PC-9 (cell line): ENCODE measurements at regions not wholly inside any gene's neighbourhood (a gene's known extent, or its start where the extent isn't known, plus 50 kb on each side); places are given as distances from the start of the nearest gene placed in this dataset.

Source experiments
- BruUV-seq: library from RNA; stranded (reverse); fragments of 400-500 nt; replicated peaks from 2 replicates; lab custom pipeline; 2021; lab: Mats Ljungman, UMichigan
- CTCF ChIA-PET: fragments of 300-600 bp; sonication (Branson Sonifier 250); formaldehyde crosslinking; loops from one replicate; lab custom pipeline; 2022; ENCODE audit warnings: antibody characterized with exemption; lab: Charles Lee
- POLR2A ChIA-PET: fragments of 300-600 bp; sonication (Branson Sonifier 250); formaldehyde crosslinking; loops from one replicate; lab custom pipeline; 2022; ENCODE audit warnings: antibody characterized with exemption; ENCODE audit not compliant: unreplicated experiment; lab: Charles Lee
- DNase-seq, 2 experiments: peaks; one replicate each; pipeline versions ENCODE4 v3.0.0 to v3.0.0-alpha.2; 2015 to 2022; ENCODE audit warnings: mixed read lengths in 1 of 2
- H2AFZ ChIP-seq: fragments of 200-600 bp; sonication (generic); 2 replicates; pipeline ENCODE4 v1.8.1; 2017; ENCODE audit warnings: antibody characterized with exemption
- H3F3A ChIP-seq: fragments of 200-600 bp; sonication (generic); 2 replicates; pipeline ENCODE4 v1.8.1; 2017; ENCODE audit warnings: antibody characterized with exemption, mild to moderate bottlenecking, low read depth; ENCODE audit not compliant: insufficient read depth
- H3K27ac ChIP-seq: fragments of 200-600 bp; sonication (generic); 2 replicates; pipeline ENCODE4 v1.6.1; 2016; ENCODE audit warnings: mixed run types
- H3K27me3 ChIP-seq: fragments of 200-600 bp; sonication (generic); 2 replicates; pipeline ENCODE4 v1.6.1; 2016; ENCODE audit warnings: low read depth, mixed run types; ENCODE audit not compliant: insufficient read depth
- H3K36me3 ChIP-seq: fragments of 200-600 bp; sonication (generic); 2 replicates; pipeline ENCODE4 v1.6.1; 2016; ENCODE audit warnings: low read depth, mixed run types
- H3K4me1 ChIP-seq: fragments of 200-600 bp; sonication (generic); replicated peaks from 2 replicates; pipeline ENCODE4 v1.6.1; 2016; ENCODE audit warnings: mixed run types; ENCODE audit not compliant: insufficient read depth
- H3K4me2 ChIP-seq: fragments of 200-600 bp; sonication (generic); 2 replicates; pipeline ENCODE4 v1.6.1; 2017; ENCODE audit warnings: mixed run types
- H3K4me3 ChIP-seq: fragments of 200-600 bp; sonication (generic); 2 replicates; pipeline ENCODE4 v1.6.1; 2016; ENCODE audit warnings: mixed run types
- H3K79me2 ChIP-seq: fragments of 200-600 bp; sonication (generic); 2 replicates; pipeline ENCODE4 v1.6.1; 2017; ENCODE audit warnings: low read depth, mixed run types
- H3K9me2 ChIP-seq: fragments of 200-600 bp; sonication (generic); 2 replicates; pipeline ENCODE4 v1.8.1; 2017; ENCODE audit warnings: mild to moderate bottlenecking; ENCODE audit not compliant: insufficient read depth
- H3K9me3 ChIP-seq: fragments of 200-600 bp; sonication (generic); 2 replicates; pipeline ENCODE4 v1.8.1; 2016; ENCODE audit warnings: low read depth; ENCODE audit not compliant: insufficient read depth
- H4K20me1 ChIP-seq: fragments of 200-600 bp; sonication (generic); 2 replicates; pipeline ENCODE4 v1.8.1; 2017; ENCODE audit not compliant: insufficient read depth
- CTCF ChIP-seq: fragments of 200-600 bp; sonication (generic); conservative IDR thresholded peaks from 2 replicates; pipeline ENCODE4 v1.6.1; 2017; ENCODE audit warnings: mixed run types, antibody characterized with exemption, mild to moderate bottlenecking, moderate library complexity
- EZH2 ChIP-seq: fragments of 200-600 bp; sonication (generic); IDR thresholded peaks from 2 replicates; pipeline ENCODE4 v1.8.0; 2017; ENCODE audit warnings: antibody characterized with exemption, low read depth
- intact Hi-C: fragments of 100-400 bp; cut with micrococcal nuclease; formaldehyde crosslinking; loops from one replicate; pipeline ENCODE4 v1.10.0; 2022; ENCODE audit not compliant: unreplicated experiment

DNA sequence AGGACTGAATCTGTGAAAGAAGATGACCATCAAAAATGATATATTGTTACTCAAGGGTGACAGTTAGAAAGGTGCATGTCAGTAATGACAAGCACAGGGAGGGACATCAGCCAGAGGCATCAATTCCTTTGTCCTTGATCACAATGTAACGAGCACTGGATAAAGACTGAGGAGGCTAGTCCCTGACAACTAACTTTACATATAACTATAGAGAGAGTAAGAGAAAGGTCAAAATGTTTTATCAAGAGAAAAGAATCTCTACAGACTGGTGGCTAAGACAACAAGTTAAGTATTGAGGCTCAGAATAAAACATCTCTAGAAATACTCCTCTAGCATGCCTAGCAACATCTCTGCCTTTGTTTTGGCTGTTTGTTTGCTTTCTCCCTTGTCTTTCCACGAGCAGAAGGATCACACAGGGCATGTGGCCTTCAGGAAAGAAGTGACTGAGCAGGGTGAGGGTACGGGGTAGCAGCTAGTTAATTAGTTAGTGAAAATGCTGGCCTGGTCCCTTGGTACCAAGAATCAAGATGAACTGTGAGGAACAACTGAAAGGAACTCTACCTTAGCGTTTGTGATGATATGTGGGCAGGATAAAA, 724.1 kb upstream of the MEF2C start:
- H3K4me3 ChIP-seq, result no peak overlapping the region
- H3F3A ChIP-seq, result no peaks in the 10 kb centered on the region
- no peaks in the 10 kb centered on the region for H3K27me3 ChIP-seq
- H3K9me3 ChIP-seq, result no peaks in the 10 kb centered on the region
- H2AFZ ChIP-seq, result no peak overlapping the region; the same call in 1 of the 2 replicates
- no peaks in the 10 kb centered on the region for H4K20me1 ChIP-seq
- TF ChIP-seq EZH2 (no peak), CTCF (no peak)
- no peak for DNase-seq
- no peaks in the 10 kb centered on the region for H3K36me3 ChIP-seq
- no TSS peak for BruUV-seq
- H3K9me2 ChIP-seq, result no peaks in the 10 kb centered on the region
- intact Hi-C loops, result no loop called here
- no peaks in the 10 kb centered on the region for H3K79me2 ChIP-seq
- ChIA-PET CTCF (no interaction called here), POLR2A (no interaction called here)
- no peak overlapping the region for H3K27ac ChIP-seq
- H3K4me1 ChIP-seq, result no peaks in the 10 kb centered on the region
- no peak overlapping the region for H3K4me2 ChIP-seq

DNA sequence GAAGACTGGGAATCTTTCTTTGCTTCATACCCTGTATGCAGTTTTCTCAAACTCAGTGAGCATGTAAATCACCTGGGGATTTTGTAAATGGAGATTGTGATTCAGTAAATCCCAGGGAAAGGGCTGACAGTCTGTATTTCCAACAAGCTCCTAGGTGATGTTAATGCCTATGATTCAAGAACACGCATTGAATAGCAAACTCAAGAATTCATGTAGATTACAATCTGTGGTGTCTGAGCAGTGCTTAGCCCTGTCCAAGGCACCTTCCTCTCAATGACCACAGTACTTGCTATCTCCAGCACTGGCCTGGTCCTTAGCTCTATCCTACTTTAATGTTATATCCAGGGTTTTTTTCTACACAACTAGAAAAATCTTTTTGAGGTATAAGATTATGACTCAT, 721.4 kb upstream of the MEF2C start:
- no peak overlapping the region for H3K27ac ChIP-seq
- no peak for DNase-seq
- no peaks in the 10 kb centered on the region for H4K20me1 ChIP-seq
- H3K4me1 ChIP-seq, result no peaks in the 10 kb centered on the region
- no peak for TF ChIP-seq CTCF
- CTCF ChIA-PET, result no interaction called here
- no peaks in the 10 kb centered on the region for H3K79me2 ChIP-seq
- H3K4me3 ChIP-seq, result no peak overlapping the region
- no peaks in the 10 kb centered on the region for H3K9me3 ChIP-seq
- no peaks in the 10 kb centered on the region for H3K9me2 ChIP-seq
- H2AFZ ChIP-seq, result no peak overlapping the region
- H3K4me2 ChIP-seq, result no peak overlapping the region
- no TSS peak for BruUV-seq
- H3K27me3 ChIP-seq, result no peaks in the 10 kb centered on the region
- intact Hi-C loops, result no loop called here
- no peaks in the 10 kb centered on the region for H3K36me3 ChIP-seq
- H3F3A ChIP-seq, result no peaks in the 10 kb centered on the region
- POLR2A ChIA-PET, result no interaction called here

- Histone ChIP-seq H3K4me1 (no peaks in the 10 kb centered on the region), H3K27ac (no peak overlapping the region), H3K79me2 (no peaks in the 10 kb centered on the region), H3K9me3 (no peaks in the 10 kb centered on the region), H3K4me2 (no peak overlapping the region), H2AFZ (no peak overlapping the region), H3F3A (no peaks in the 10 kb centered on the region), H4K20me1 (no peaks in the 10 kb centered on the region), H3K36me3 (no peaks in the 10 kb centered on the region), H3K27me3 (no peaks in the 10 kb centered on the region), H3K4me3 (no peak overlapping the region), H3K9me2 (no peaks in the 10 kb centered on the region)
- ChIA-PET CTCF (interaction anchor here (0.7 kb wide), 1 partner anchor 33 kb away, joined by 10 read pairs; no protein-coding TSS in a partner anchor), POLR2A (no interaction called here)
- TF ChIP-seq CTCF, result no peak
- BruUV-seq, result no TSS peak
- DNase-seq, result no peak
- intact Hi-C loops, result no loop called here
Measured at GRCh38 chr5:89601880-89602279, 718.9 kb upstream of the MEF2C start.
